ENCODE measurements at regions not wholly inside any gene's neighbourhood (a gene's known extent, or its start where the extent isn't known, plus 50 kb on each side); places are given as distances from the start of the nearest gene placed in this dataset.

GRCh38 chr7:13077466-13077865, 390.0 kb downstream of the ARL4A start:
- no peak for TF ChIP-seq SUZ12 (IDR thresholded peaks at IDR 0.05; ENCODE audit: extremely low read depth, insufficient read depth, insufficient read length)
- no peak for TF ChIP-seq ZNF274 (IDR thresholded peaks at IDR 0.05; ENCODE audit: low read depth, low read length)
